ENCODE measurements at regions not wholly inside any gene's neighbourhood (a gene's known extent, or its start where the extent isn't known, plus 50 kb on each side); places are given as distances from the start of the nearest gene placed in this dataset.

- no peaks in the 10 kb centered on the region for H3K79me2 ChIP-seq
- TF ChIP-seq CTCF (IDR thresholded peaks at IDR 0.05; ENCODE audit: poor library complexity) (no peak), EZH2phosphoT487 (IDR thresholded peaks at IDR 0.05; ENCODE audit: low read depth, severe bottlenecking, unreplicated experiment) (no peak), EZH2 (IDR thresholded peaks at IDR 0.05; ENCODE audit: borderline replicate concordance) (no peak)
- H4K20me1 ChIP-seq (ENCODE audit: insufficient read depth, poor library complexity, severe bottlenecking) = no peaks in the 10 kb centered on the region
- no peak overlapping the region for H3K4me3 ChIP-seq
- H3K27ac ChIP-seq = no peak overlapping the region
- no peak overlapping the region for H2AFZ ChIP-seq
- H3K4me1 ChIP-seq (ENCODE audit: insufficient read depth) = no peaks in the 10 kb centered on the region
- no peaks in the 10 kb centered on the region for H3K9me3 ChIP-seq (ENCODE audit: low read depth)
- 71% methylated on average over 2 of the region's 2 CpGs for WGBS (ENCODE audit: low lambda C conversion rate, missing lambda C conversion rate)
- no peaks in the 10 kb centered on the region for H3K27me3 ChIP-seq
- H3K36me3 ChIP-seq (replicated peaks; ENCODE audit: insufficient read depth, low read depth) = no peaks in the 10 kb centered on the region
- DNase-seq (ENCODE audit: low spot score) = no peak
- no peaks in the 10 kb centered on the region for H3K9me2 ChIP-seq (replicated peaks; ENCODE audit: insufficient read depth)
- no peak overlapping the region for H3K4me2 ChIP-seq
Measured at GRCh38 chr2:53253244-53253643, 514.4 kb upstream of the CHAC2 start.

GRCh38 chr2:53252115-53252514 is 515.5 kb upstream of the CHAC2 start:
- no peaks in the 10 kb centered on the region for H4K20me1 ChIP-seq (ENCODE audit: insufficient read depth, poor library complexity, severe bottlenecking)
- TF ChIP-seq EZH2phosphoT487 (IDR thresholded peaks at IDR 0.05; ENCODE audit: low read depth, severe bottlenecking, unreplicated experiment) (no peak), CTCF (IDR thresholded peaks at IDR 0.05; ENCODE audit: poor library complexity) (no peak), EZH2 (IDR thresholded peaks at IDR 0.05; ENCODE audit: borderline replicate concordance) (no peak)
- H3K27me3 ChIP-seq = no peaks in the 10 kb centered on the region
- WGBS (ENCODE audit: low lambda C conversion rate, missing lambda C conversion rate) = 17% methylated on average over 1 of the region's 1 CpG
- H3K4me1 ChIP-seq (ENCODE audit: insufficient read depth) = no peaks in the 10 kb centered on the region
- H3K4me2 ChIP-seq = no peak overlapping the region
- DNase-seq (ENCODE audit: low spot score) = no peak
- H3K4me3 ChIP-seq = no peak overlapping the region
- H2AFZ ChIP-seq = no peak overlapping the region
- no peaks in the 10 kb centered on the region for H3K79me2 ChIP-seq
- H3K9me3 ChIP-seq (ENCODE audit: low read depth) = no peaks in the 10 kb centered on the region
- H3K27ac ChIP-seq = no peak overlapping the region
- no peaks in the 10 kb centered on the region for H3K36me3 ChIP-seq (replicated peaks; ENCODE audit: insufficient read depth, low read depth)
- H3K9me2 ChIP-seq (replicated peaks; ENCODE audit: insufficient read depth) = no peaks in the 10 kb centered on the region

GRCh38 chr2:53247956-53248735 is 519.5 kb upstream of the CHAC2 start:
- H2AFZ ChIP-seq = no peak overlapping the region
- DNase-seq (ENCODE audit: low spot score) = no peak
- H3K36me3 ChIP-seq (replicated peaks; ENCODE audit: insufficient read depth, low read depth) = no peaks in the 10 kb centered on the region
- no peaks in the 10 kb centered on the region for H3K4me1 ChIP-seq (ENCODE audit: insufficient read depth)
- H3K4me3 ChIP-seq = no peak overlapping the region
- H3K79me2 ChIP-seq = no peaks in the 10 kb centered on the region
- H3K9me2 ChIP-seq (replicated peaks; ENCODE audit: insufficient read depth) = no peaks in the 10 kb centered on the region
- no peaks in the 10 kb centered on the region for H3K9me3 ChIP-seq (ENCODE audit: low read depth)
- WGBS (ENCODE audit: low lambda C conversion rate, missing lambda C conversion rate) = 79% methylated on average over 6 of the region's 6 CpGs
- no peaks in the 10 kb centered on the region for H3K27me3 ChIP-seq
- H3K4me2 ChIP-seq = no peak overlapping the region
- H4K20me1 ChIP-seq (ENCODE audit: insufficient read depth, poor library complexity, severe bottlenecking) = no peaks in the 10 kb centered on the region
- TF ChIP-seq CTCF (IDR thresholded peaks at IDR 0.05; ENCODE audit: poor library complexity) = no peak
- no peak for TF ChIP-seq EZH2phosphoT487 (IDR thresholded peaks at IDR 0.05; ENCODE audit: low read depth, severe bottlenecking, unreplicated experiment)
- no peak for TF ChIP-seq EZH2 (IDR thresholded peaks at IDR 0.05; ENCODE audit: borderline replicate concordance)
- no peak overlapping the region for H3K27ac ChIP-seq
